Endodermal cell (in vitro differentiated cells): ENCODE measurements at regions not wholly inside any gene's neighbourhood (a gene's known extent, or its start where the extent isn't known, plus 50 kb on each side); places are given as distances from the start of the nearest gene placed in this dataset.
"Not testable (repeated sequence)": the region's sequence is repeated elsewhere in the genome, so short reads cannot be mapped to it uniquely, and the experiment has no call there.

Source experiments
- DNase-seq: peaks from one replicate; pipeline ENCODE4 v3.0.0-alpha.2; 2017
- H3K27ac ChIP-seq: 2 replicates; pipeline ENCODE4 v1.5.1; 2013; ENCODE audit warnings: mild to moderate bottlenecking, low read depth, low read length, moderate library complexity
- H3K27me3 ChIP-seq: 2 replicates; pipeline ENCODE4 v1.6.1; 2013; ENCODE audit warnings: mild to moderate bottlenecking, low read length, moderate library complexity; ENCODE audit not compliant: insufficient read depth, control insufficient read depth, poor library complexity, severe bottlenecking
- H3K36me3 ChIP-seq: 2 replicates; pipeline ENCODE4 v1.7.0; 2013; ENCODE audit warnings: mild to moderate bottlenecking, low read length, moderate library complexity; ENCODE audit not compliant: control insufficient read depth, insufficient read depth
- H3K4me1 ChIP-seq: one replicate; pipeline ENCODE4 v1.7.0; 2013; ENCODE audit warnings: low read length; ENCODE audit not compliant: control insufficient read depth, insufficient read depth
- H3K4me3 ChIP-seq: 2 replicates; pipeline ENCODE4 v1.5.1; 2013; ENCODE audit warnings: mild to moderate bottlenecking, low read length, moderate library complexity
- H3K9ac ChIP-seq: 2 replicates; pipeline ENCODE4 v1.6.1; 2013; ENCODE audit warnings: mild to moderate bottlenecking, low read length, moderate library complexity; ENCODE audit not compliant: poor library complexity, severe bottlenecking; ENCODE audit errors: extremely low read depth
- H3K9me3 ChIP-seq: 2 replicates; pipeline ENCODE4 v1.6.1; 2013; ENCODE audit warnings: mild to moderate bottlenecking, low read length, moderate library complexity; ENCODE audit not compliant: control insufficient read depth
- H3K27ac Mint-ChIP-seq: 2 replicates; pipeline ENCODE4 v1.8.0; 2020; ENCODE audit warnings: mixed read lengths
- H3K27me3 Mint-ChIP-seq: 2 replicates; pipeline ENCODE4 v1.8.0; 2021; ENCODE audit warnings: mild to moderate bottlenecking, mixed read lengths; ENCODE audit not compliant: insufficient read depth
- H3K36me3 Mint-ChIP-seq: 2 replicates; pipeline ENCODE4 v1.8.0; 2020; ENCODE audit warnings: low read depth, mixed read lengths
- H3K4me1 Mint-ChIP-seq: 2 replicates; pipeline ENCODE4 v1.8.0; 2020; ENCODE audit warnings: mixed read lengths
- H3K4me3 Mint-ChIP-seq: 2 replicates; pipeline ENCODE4 v1.8.0; 2020; ENCODE audit warnings: mild to moderate bottlenecking, moderate library complexity, mixed read lengths
- H3K9me3 Mint-ChIP-seq: 2 replicates; pipeline ENCODE4 v1.8.0; 2020; ENCODE audit warnings: mild to moderate bottlenecking, mixed read lengths
- WGBS, 2 experiments: methylation state at CpG; one replicate each; pipeline versions ENCODE4 v1.1.5 to v1.1.7; 2013; ENCODE audit warnings: missing lambda C conversion rate in 2 of 2, mixed read lengths in 1 of 2; ENCODE audit not compliant: insufficient coverage in 1 of 2, insufficient read length in 1 of 2; 5-methylcytosine and 5-hydroxymethylcytosine counted together
- TF ChIP-seq, protein P1 (sequence below): fragments of 200-600 bp; sonication (generic); conservative IDR thresholded peaks from 2 replicates; pipeline ENCODE4 v1.5.0; 2021; ENCODE audit warnings: antibody characterized with exemption, mild to moderate bottlenecking

- H3K27me3 Mint-ChIP-seq = no peaks in the 10 kb centered on the region
- Histone ChIP-seq H3K9ac (no peak overlapping the region), H3K9me3 (peaks cover 20% of the 10 kb centered on the region), H3K27me3 (no peaks in the 10 kb centered on the region), H3K27ac (no peak overlapping the region), H3K36me3 (no peaks in the 10 kb centered on the region), H3K4me1 (no peaks in the 10 kb centered on the region), H3K4me3 (no peak overlapping the region)
- DNase-seq = no peak
- H3K4me1 Mint-ChIP-seq = no peaks in the 10 kb centered on the region
- H3K36me3 Mint-ChIP-seq = no peaks in the 10 kb centered on the region
- no peak overlapping the region for H3K27ac Mint-ChIP-seq
- 81% methylated on average over 1 of the region's 1 CpG; no CpG with 5 or more reads in 1 of the 2 experiments for WGBS, 2 experiments
- TF ChIP-seq, protein P1, sequence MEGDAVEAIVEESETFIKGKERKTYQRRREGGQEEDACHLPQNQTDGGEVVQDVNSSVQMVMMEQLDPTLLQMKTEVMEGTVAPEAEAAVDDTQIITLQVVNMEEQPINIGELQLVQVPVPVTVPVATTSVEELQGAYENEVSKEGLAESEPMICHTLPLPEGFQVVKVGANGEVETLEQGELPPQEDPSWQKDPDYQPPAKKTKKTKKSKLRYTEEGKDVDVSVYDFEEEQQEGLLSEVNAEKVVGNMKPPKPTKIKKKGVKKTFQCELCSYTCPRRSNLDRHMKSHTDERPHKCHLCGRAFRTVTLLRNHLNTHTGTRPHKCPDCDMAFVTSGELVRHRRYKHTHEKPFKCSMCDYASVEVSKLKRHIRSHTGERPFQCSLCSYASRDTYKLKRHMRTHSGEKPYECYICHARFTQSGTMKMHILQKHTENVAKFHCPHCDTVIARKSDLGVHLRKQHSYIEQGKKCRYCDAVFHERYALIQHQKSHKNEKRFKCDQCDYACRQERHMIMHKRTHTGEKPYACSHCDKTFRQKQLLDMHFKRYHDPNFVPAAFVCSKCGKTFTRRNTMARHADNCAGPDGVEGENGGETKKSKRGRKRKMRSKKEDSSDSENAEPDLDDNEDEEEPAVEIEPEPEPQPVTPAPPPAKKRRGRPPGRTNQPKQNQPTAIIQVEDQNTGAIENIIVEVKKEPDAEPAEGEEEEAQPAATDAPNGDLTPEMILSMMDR = no peak
- peaks cover 20% of the 10 kb centered on the region for H3K9me3 Mint-ChIP-seq
- H3K4me3 Mint-ChIP-seq = no peak overlapping the region
These were observed 251.6 kb upstream of the PTGER4 start for GRCh38 chr5:40428126-40428525.

- DNase-seq, H3K36me3 Mint-ChIP-seq, H3K27me3 Mint-ChIP-seq, H3K9me3 ChIP-seq, H3K4me1 ChIP-seq, H3K27ac Mint-ChIP-seq, H3K4me3 ChIP-seq, H3K36me3 ChIP-seq, H3K27me3 ChIP-seq, H3K4me3 Mint-ChIP-seq, H3K9ac ChIP-seq, H3K27ac ChIP-seq, H3K4me1 Mint-ChIP-seq: not testable (repeated sequence)
- WGBS, 2 experiments = 85 to 92% methylated on average over 4 to 8 of the region's 8 CpGs
- H3K9me3 Mint-ChIP-seq = peaks cover 27% of the 10 kb centered on the region
These were observed 262.5 kb upstream of the PTGER4 start for GRCh38 chr5:40417046-40417810.

GRCh38 chr5:40416588-40416987 is 263.1 kb upstream of the PTGER4 start:
- H3K4me1 Mint-ChIP-seq = no peaks in the 10 kb centered on the region
- H3K27ac Mint-ChIP-seq = no peak overlapping the region
- H3K36me3 Mint-ChIP-seq = no peaks in the 10 kb centered on the region
- H3K4me3 Mint-ChIP-seq = no peak overlapping the region
- H3K27me3 ChIP-seq = no peaks in the 10 kb centered on the region
- TF ChIP-seq, protein P1 = no peak
- no peaks in the 10 kb centered on the region for H3K9me3 ChIP-seq
- no peaks in the 10 kb centered on the region for H3K4me1 ChIP-seq
- no peak for DNase-seq
- no peaks in the 10 kb centered on the region for H3K36me3 ChIP-seq
- no peak overlapping the region for H3K9ac ChIP-seq
- no peaks in the 10 kb centered on the region for H3K27me3 Mint-ChIP-seq
- no peak overlapping the region for H3K27ac ChIP-seq
- peaks cover 20% of the 10 kb centered on the region for H3K9me3 Mint-ChIP-seq
- H3K4me3 ChIP-seq = no peak overlapping the region

DNA sequence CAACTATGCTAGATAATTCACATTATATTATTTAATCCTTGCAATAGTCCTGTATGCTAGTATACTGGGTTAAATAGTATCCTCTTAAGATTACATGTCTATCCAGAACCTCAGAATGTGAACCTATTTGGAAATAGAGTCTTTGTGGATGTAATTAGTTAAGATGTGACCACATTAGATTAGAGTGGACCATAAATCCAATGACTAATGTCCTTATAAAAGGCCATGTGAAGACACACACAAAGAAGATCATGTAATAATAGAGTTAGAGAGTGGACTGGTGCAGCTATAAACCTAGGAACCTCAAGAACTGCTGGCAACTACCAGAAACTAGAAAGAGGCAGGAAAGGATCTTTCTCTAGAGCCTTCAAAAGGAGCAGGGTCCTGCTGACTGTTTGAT is 263.6 kb upstream of the PTGER4 start:
- no peaks in the 10 kb centered on the region for H3K27me3 Mint-ChIP-seq
- Histone ChIP-seq H3K9me3 (no peaks in the 10 kb centered on the region), H3K36me3 (no peaks in the 10 kb centered on the region), H3K27me3 (no peaks in the 10 kb centered on the region), H3K9ac (no peak overlapping the region), H3K4me3 (no peak overlapping the region), H3K27ac (no peak overlapping the region), H3K4me1 (no peaks in the 10 kb centered on the region)
- TF ChIP-seq, protein P1 = no peak
- DNase-seq = no peak
- H3K4me3 Mint-ChIP-seq = no peak overlapping the region
- no peak overlapping the region for H3K27ac Mint-ChIP-seq
- H3K9me3 Mint-ChIP-seq = peaks cover 19% of the 10 kb centered on the region
- no peaks in the 10 kb centered on the region for H3K36me3 Mint-ChIP-seq
- H3K4me1 Mint-ChIP-seq = no peaks in the 10 kb centered on the region
